HG02938 (cell line): ENCODE measurements at regions not wholly inside any gene's neighbourhood (a gene's known extent, or its start where the extent isn't known, plus 50 kb on each side); places are given as distances from the start of the nearest gene placed in this dataset.

Source experiments
- ATAC-seq: cut with Tn5 transposase; IDR thresholded peaks from one replicate; pipeline ENCODE4 v1.9.1; 2021; ENCODE audit warnings: mild to moderate bottlenecking, moderate library complexity; ENCODE audit not compliant: unreplicated experiment

DNA sequence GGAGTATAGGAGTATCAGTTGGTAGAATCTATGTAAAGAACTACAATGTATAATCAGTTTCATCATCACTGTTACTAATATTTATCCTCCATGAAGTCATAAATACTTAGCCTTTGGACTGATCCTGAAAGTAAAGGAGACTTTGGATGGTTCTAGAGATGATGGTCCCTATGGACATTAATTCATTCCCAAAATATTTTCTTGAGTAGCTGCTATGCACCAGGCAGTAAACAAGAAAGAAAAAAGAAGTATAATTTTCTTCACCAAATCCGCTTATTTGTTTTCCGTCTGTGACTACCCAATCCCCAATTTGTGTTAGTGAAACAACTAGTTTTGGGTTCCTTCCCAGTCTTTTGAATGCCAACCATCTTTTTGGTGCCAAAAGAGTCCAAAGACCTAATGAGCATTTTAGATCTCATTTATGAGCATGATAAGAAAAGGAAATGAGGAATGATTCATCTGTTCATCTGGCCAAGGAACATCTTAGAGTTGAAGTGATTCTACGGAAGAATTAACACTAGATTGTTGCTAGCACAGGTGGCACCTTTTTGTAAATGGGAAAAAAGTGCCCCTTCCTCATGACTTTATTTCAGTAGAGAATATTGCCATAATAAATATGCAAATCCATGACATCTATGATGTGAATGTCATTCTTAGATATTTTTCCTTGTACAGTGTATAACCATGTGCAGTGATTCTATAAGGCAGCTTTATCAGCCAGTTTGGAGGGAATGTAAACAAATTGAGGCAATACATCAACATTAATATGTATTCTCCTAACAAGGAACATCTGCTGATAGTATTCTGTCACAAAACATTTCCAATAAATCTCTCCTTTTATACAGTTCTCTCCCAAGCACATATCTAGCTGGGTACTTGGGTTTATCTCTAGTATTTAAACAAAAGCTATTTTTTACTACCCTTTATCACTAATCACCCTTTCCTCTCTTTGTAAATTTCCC lies 85.1 kb upstream of the CCDC91 start:
- no peak for ATAC-seq

- no peak for ATAC-seq
Measured at GRCh38 chr12:28107679-28108078, 82.6 kb upstream of the CCDC91 start.

DNA sequence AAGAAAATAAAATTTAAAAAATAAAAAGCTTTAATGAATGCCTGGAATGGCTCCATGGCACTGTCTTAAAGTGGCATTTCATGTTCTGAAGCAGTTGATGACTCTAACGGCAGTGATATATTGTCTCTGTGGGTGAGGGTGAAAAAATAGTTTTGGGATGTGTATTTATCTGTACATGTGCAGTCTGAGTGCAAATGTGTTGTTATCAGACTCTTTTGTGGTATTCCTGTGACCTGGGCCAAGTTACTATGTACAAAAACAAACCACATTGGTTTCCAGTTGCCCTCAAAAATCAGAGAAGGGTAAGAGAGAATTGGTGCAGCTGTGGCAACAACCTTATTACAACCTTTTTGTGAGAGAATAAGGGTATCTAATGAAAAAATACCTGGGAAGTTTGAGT lies 81.7 kb upstream of the CCDC91 start:
- ATAC-seq, result no peak

- ATAC-seq, result no peak
Measured at GRCh38 chr12:28110329-28110728, 79.9 kb upstream of the CCDC91 start.

DNA sequence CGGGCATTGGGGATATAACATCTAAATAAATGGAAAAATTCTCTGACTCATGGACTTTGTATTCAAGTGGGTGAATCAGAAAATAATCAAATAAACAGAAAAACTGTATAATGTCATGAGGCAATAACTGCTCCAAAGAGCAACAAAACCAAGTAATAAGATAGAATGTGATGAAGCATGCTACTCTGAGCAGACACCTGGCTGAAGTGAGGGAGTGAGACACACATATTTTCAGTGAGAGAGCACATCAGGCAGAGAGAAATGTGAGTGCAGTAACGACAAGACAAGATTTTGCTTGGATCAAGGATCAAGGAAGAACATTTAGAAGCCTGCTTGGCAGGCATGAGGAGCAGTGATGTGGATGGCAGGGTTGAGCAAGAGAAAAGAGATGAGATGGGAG lies 75.8 kb upstream of the CCDC91 start:
- no peak for ATAC-seq

DNA sequence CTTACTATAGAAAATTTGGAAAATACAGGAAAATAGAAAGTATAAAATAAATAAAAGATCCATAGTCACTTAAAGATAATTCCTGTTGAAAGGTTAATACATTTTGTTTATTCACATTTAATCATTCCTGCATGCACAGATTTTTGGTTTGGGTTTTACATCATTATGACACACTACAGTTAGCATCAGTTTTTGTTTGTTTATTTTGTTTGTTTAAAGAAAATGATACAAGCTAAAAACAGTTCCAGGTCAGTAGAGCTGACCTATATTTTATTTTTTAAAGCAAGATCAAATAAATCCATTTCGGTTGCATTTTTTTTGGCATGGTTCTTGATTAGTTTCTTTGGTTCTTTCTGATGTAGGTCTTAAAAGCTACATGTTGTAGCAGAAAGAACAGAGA lies 68.8 kb upstream of the CCDC91 start:
- ATAC-seq, result no peak

DNA sequence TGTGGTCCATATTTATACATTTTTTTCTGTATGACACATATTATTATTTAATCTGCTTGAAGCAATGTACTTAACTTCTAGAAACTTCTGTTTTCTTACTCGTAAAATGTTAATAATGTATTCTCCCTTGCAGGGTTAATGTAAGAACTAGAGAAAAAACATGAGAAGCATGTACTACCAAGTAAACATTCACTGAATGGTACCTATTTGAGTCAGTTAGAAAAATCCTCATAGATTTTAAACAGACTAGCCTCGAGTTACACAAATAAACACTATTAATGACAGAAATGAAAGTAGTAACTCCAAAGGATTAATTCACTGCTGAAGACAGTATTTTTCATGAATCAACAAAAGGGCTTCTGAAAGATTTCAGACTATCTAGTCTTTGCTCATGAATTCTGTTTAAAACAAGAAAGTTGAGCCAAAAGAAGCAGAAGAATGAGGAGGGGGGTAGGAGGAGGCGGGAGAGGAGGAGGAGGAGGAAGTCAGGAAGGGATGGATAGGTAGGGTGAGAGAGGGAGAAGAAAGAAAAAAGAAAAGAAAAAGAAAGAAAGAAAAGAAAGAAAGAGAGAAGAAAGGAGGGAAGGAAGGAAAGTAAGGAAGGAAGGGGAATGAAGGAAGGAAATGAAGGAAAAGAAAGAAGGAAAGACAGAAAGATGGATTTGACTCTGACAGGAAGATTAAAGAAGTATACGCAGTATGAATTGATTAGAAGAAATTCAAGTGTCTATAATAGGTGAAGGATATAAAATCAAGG lies 68.2 kb upstream of the CCDC91 start:
- ATAC-seq, result no peak

DNA sequence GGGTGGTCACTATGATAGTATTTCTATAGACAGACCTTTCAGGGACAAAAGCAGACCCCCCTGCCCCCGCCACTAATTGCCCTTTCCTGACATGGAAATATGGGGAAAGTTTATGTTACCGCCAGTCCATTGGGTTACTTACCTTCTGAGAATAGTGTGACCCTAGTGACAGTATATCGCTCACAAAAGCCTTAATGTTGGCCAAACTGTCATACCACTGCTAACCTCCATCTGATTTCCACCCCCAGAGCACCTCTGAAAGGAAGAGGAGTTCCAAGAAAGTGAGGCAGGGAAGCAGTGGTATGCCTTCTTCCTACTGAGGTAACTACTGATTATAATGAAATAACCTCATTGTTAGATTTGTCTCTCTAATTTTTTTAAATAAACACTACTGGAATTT lies 67.5 kb upstream of the CCDC91 start:
- no peak for ATAC-seq

- no peak for ATAC-seq
Measured at GRCh38 chr12:28127455-28127854, 62.8 kb upstream of the CCDC91 start.

GRCh38 chr12:28129031-28129430 lies 61.2 kb upstream of the CCDC91 start:
- ATAC-seq, result no peak

- ATAC-seq, result no peak
Measured at GRCh38 chr12:28130234-28130624, 60.0 kb upstream of the CCDC91 start.

- ATAC-seq, result no peak
Measured at GRCh38 chr12:28130625-28131598, 59.3 kb upstream of the CCDC91 start.

GRCh38 chr12:28132398-28132797 lies 57.9 kb upstream of the CCDC91 start:
- no peak for ATAC-seq

- ATAC-seq, result no peak
Measured at GRCh38 chr12:28135801-28136439, 54.3 kb upstream of the CCDC91 start.

GRCh38 chr12:28137414-28137813 lies 52.8 kb upstream of the CCDC91 start:
- no peak for ATAC-seq

GRCh38 chr12:28140404-28140803 lies 49.9 kb upstream of the CCDC91 start:
- no peak for ATAC-seq
